Upper lobe of right lung (tissue), 1 donor: ENCODE measurements at regions not wholly inside any gene's neighbourhood (a gene's known extent, or its start where the extent isn't known, plus 50 kb on each side); places are given as distances from the start of the nearest gene placed in this dataset.

Experiments
- ATAC-seq: fragments of 200-7000 bp; cut with Tn5 transposase; one replicate; pipeline ENCODE4 v1.9.1; 2020; ENCODE audit warnings: mild to moderate bottlenecking, moderate library complexity
- DNase-seq: peaks from one replicate; pipeline ENCODE4 v3.0.0-alpha.2; 2020
- H3K27ac ChIP-seq: fragments of 200-600 bp; one replicate; pipeline ENCODE4 v1.8.0; 2022
- H3K27me3 ChIP-seq: fragments of 200-600 bp; one replicate; pipeline ENCODE4 v1.8.0; 2022; ENCODE audit warnings: mild to moderate bottlenecking
- H3K36me3 ChIP-seq: fragments of 200-600 bp; one replicate; pipeline ENCODE4 v1.8.0; 2022
- H3K4me1 ChIP-seq: fragments of 200-600 bp; one replicate; pipeline ENCODE4 v1.8.0; 2022
- H3K4me3 ChIP-seq: fragments of 200-600 bp; one replicate; pipeline ENCODE4 v1.8.0; 2022; ENCODE audit warnings: mild to moderate bottlenecking
- H3K9me3 ChIP-seq: fragments of 200-600 bp; one replicate; pipeline ENCODE4 v1.8.0; 2022
- intact Hi-C: fragments of 100-400 bp; cut with DNase I; formaldehyde crosslinking; loops from one replicate; pipeline ENCODE4 v1.11.0; 2022
- TF ChIP-seq, protein P1 (sequence below): fragments of 200-600 bp; IDR thresholded peaks from one replicate; pipeline ENCODE4 v1.8.0; 2022; ENCODE audit warnings: antibody characterized with exemption
- donor health status: DM: no; HTN: yes; CAD: no; lungs with severe emphysema.

DNA sequence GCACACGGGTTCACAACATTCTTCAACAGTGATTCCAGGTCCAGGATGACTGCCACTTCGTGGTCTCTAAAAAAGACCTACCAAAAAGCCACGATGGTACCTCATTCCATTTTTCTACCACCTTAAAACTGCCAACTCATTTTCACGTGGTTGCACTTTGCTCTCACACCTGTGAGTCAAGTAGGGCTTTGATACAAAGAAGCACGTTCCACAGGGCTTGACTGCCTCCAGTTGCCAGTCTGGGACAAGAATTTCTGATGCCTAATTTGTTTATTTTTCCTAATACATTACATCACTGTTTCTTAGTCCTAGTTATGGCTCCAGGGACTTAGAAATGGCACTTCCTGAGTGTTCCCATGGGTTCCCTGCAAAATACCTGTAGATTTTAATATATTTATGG is 911.6 kb upstream of the EEF2KMT start:
- ATAC-seq (no peak), DNase-seq (no peak)
- intact Hi-C loops: no loop called here
- no peak overlapping the region for H3K27ac ChIP-seq
- H3K4me1 ChIP-seq: no peaks in the 10 kb centered on the region
- TF ChIP-seq, protein P1, sequence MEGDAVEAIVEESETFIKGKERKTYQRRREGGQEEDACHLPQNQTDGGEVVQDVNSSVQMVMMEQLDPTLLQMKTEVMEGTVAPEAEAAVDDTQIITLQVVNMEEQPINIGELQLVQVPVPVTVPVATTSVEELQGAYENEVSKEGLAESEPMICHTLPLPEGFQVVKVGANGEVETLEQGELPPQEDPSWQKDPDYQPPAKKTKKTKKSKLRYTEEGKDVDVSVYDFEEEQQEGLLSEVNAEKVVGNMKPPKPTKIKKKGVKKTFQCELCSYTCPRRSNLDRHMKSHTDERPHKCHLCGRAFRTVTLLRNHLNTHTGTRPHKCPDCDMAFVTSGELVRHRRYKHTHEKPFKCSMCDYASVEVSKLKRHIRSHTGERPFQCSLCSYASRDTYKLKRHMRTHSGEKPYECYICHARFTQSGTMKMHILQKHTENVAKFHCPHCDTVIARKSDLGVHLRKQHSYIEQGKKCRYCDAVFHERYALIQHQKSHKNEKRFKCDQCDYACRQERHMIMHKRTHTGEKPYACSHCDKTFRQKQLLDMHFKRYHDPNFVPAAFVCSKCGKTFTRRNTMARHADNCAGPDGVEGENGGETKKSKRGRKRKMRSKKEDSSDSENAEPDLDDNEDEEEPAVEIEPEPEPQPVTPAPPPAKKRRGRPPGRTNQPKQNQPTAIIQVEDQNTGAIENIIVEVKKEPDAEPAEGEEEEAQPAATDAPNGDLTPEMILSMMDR: no peak
- no peaks in the 10 kb centered on the region for H3K27me3 ChIP-seq
- no peaks in the 10 kb centered on the region for H3K36me3 ChIP-seq
- no peak overlapping the region for H3K4me3 ChIP-seq
- H3K9me3 ChIP-seq: no peaks in the 10 kb centered on the region

GRCh38 chr16:6008670-6009069 is 911.1 kb upstream of the EEF2KMT start:
- TF ChIP-seq, protein P1: no peak
- Histone ChIP-seq H3K9me3 (no peaks in the 10 kb centered on the region), H3K27ac (no peak overlapping the region), H3K4me3 (no peak overlapping the region), H3K36me3 (no peaks in the 10 kb centered on the region), H3K27me3 (no peaks in the 10 kb centered on the region), H3K4me1 (no peaks in the 10 kb centered on the region)
- intact Hi-C loops: no loop called here
- no peak for DNase-seq
- no peak for ATAC-seq

DNA sequence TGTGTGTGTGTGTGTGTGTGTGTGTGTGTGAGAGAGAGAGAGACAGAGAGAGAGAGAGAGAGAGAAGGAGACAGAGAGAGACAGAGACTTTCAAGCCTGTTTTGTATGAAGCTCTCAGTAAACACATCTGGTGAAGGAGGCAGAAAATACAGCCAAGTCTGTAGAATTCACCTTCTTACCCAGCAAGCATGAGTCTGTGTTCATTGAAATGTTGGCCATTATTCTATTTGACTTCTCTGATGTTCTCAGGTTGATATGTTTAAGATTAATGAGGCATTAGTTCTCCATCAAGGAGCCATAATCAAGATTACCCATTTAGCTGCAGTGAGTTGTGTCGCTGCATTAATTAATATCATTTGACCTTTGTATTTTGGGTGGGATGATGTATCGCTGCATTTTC is 895.8 kb upstream of the EEF2KMT start:
- TF ChIP-seq, protein P1: no peak
- intact Hi-C loops: no loop called here
- no peaks in the 10 kb centered on the region for H3K9me3 ChIP-seq
- no peaks in the 10 kb centered on the region for H3K36me3 ChIP-seq
- no peaks in the 10 kb centered on the region for H3K4me1 ChIP-seq
- no peaks in the 10 kb centered on the region for H3K27me3 ChIP-seq
- DNase-seq (no peak), ATAC-seq (no peak)
- H3K4me3 ChIP-seq: no peak overlapping the region
- H3K27ac ChIP-seq: no peak overlapping the region

- H3K4me1 ChIP-seq: no peaks in the 10 kb centered on the region
- peaks cover 8% of the 10 kb centered on the region for H3K27me3 ChIP-seq
- no peak overlapping the region for H3K4me3 ChIP-seq
- DNase-seq: no peak
- TF ChIP-seq, protein P1: no peak
- H3K36me3 ChIP-seq: no peaks in the 10 kb centered on the region
- intact Hi-C loops: no loop called here
- no peaks in the 10 kb centered on the region for H3K9me3 ChIP-seq
- no peak for ATAC-seq
- no peak overlapping the region for H3K27ac ChIP-seq
Measured at GRCh38 chr16:5982979-5983378, 885.4 kb upstream of the EEF2KMT start.

DNA sequence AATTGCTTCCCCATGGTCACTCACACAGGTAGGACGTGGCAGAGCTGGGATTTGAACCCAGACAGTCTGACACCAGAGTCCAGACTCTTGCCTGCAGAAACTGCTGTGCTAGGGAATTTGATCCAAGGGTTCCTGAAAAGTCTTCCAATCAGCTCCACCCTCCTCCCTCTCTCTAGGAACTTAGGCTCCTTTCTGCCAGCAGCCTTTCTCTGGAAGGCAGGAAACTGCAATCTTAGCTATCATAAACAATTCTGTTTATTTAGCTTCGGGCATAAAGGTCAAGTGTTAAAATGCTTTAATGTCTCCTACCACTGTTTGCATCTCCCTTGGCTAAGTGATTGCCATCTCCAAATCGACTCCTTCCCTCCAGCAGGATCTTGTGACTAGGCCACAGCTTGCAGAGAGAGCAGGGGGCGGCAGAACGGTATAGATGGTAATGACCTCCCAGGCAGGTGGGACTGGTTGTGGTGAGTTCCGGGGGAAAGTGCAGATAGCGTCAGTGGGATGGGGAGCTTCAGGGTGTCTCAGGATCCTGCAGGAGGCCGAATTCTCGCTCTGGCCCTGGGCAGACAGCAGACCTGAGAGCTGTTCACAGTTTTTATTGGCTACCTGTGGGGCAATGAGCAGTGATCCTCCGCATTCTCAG is 882.4 kb upstream of the EEF2KMT start:
- ATAC-seq: no peak
- intact Hi-C loops: no loop called here
- no peak overlapping the region for H3K4me3 ChIP-seq
- H3K9me3 ChIP-seq: no peaks in the 10 kb centered on the region
- DNase-seq: no peak
- no peaks in the 10 kb centered on the region for H3K4me1 ChIP-seq
- H3K36me3 ChIP-seq: no peaks in the 10 kb centered on the region
- peaks cover 8% of the 10 kb centered on the region for H3K27me3 ChIP-seq
- H3K27ac ChIP-seq: no peak overlapping the region
- TF ChIP-seq, protein P1: no peak

DNA sequence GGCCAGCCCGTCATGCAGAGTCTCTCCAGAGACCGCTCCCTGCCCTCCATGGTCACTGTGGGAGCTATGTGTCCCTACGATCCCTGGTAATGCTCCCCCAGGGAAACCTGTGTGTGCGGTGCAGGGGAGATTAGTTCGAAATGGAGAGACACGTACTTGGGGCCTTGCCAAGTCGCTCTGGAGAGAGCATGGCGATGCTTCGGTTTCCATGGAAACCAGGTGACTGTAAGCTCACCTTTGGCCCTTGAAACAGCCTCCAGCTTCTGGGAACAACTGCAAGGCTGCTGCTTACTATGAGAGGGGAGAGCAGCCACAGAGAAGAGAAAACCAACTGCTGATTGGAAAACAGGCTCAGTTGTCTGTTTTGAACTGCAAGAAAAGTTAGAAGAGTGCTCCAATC is 879.7 kb upstream of the EEF2KMT start:
- Histone ChIP-seq H3K4me1 (no peaks in the 10 kb centered on the region), H3K36me3 (no peaks in the 10 kb centered on the region), H3K9me3 (no peaks in the 10 kb centered on the region), H3K27me3 (no peaks in the 10 kb centered on the region), H3K4me3 (no peak overlapping the region), H3K27ac (no peak overlapping the region)
- DNase-seq (no peak), ATAC-seq (no peak)
- intact Hi-C loops: no loop called here
- TF ChIP-seq, protein P1: no peak
